IMR-90 (cell line): ENCODE measurements at regions not wholly inside any gene's neighbourhood (a gene's known extent, or its start where the extent isn't known, plus 50 kb on each side); places are given as distances from the start of the nearest gene placed in this dataset.

Experiments used
- ATAC-seq: fragments of 200-7000 bp; cut with Tn5 transposase; 2 replicates; pipeline ENCODE4 v1.9.1; 2020; ENCODE audit warnings: low read depth, mild to moderate bottlenecking, moderate library complexity
- BruUV-seq: library from RNA; stranded (reverse); fragments of 400-500 nt; replicated peaks from 2 replicates; lab custom pipeline; 2021; lab: Mats Ljungman, UMichigan
- CTCF ChIA-PET: fragments of 300-600 bp; formaldehyde crosslinking; extraction: SDS; loops from one replicate; lab custom pipeline; 2021; ENCODE audit warnings: antibody characterized with exemption; lab: Yijun Ruan, JAX
- POLR2A ChIA-PET: fragments of 300-600 bp; sonication (Branson Sonifier 250); formaldehyde crosslinking; loops from one replicate; lab custom pipeline; 2022; ENCODE audit warnings: antibody characterized with exemption; ENCODE audit not compliant: unreplicated experiment; lab: Charles Lee
- DNase-seq: peaks from one replicate; pipeline ENCODE4 v3.0.0; 2013
- H2AFZ ChIP-seq: replicated peaks from 2 replicates; pipeline ENCODE3; 2013; ENCODE audit warnings: low read length, mild to moderate bottlenecking; ENCODE audit not compliant: poor library complexity
- H2AK5ac ChIP-seq: 2 replicates; pipeline ENCODE4 v1.6.1; 2013; ENCODE audit warnings: low read depth, low read length, inconsistent platforms
- H2AK9ac ChIP-seq: replicated peaks from 2 replicates; pipeline ENCODE3; 2013; ENCODE audit warnings: mild to moderate bottlenecking, low read depth, low read length, moderate library complexity; ENCODE audit not compliant: poor library complexity
- H2BK120ac ChIP-seq: 2 replicates; pipeline ENCODE4 v1.6.1; 2013; ENCODE audit warnings: low read depth, low read length, inconsistent platforms
- H2BK15ac ChIP-seq: 3 replicates; pipeline ENCODE4 v1.6.1; 2013; ENCODE audit warnings: low read depth, low read length, inconsistent platforms
- H2BK20ac ChIP-seq: 2 replicates; pipeline ENCODE4 v1.6.1; 2013; ENCODE audit warnings: low read depth, mild to moderate bottlenecking, inconsistent platforms, low read length, moderate library complexity
- H2BK5ac ChIP-seq: 2 replicates; pipeline ENCODE4 v1.6.1; 2013; ENCODE audit warnings: mild to moderate bottlenecking, low read depth, low read length, inconsistent platforms; ENCODE audit not compliant: poor library complexity, severe bottlenecking
- H3K14ac ChIP-seq: replicated peaks from 2 replicates; pipeline ENCODE4 v1.6.1; 2013; ENCODE audit warnings: low read depth, low read length, inconsistent platforms
- H3K18ac ChIP-seq: 2 replicates; pipeline ENCODE4 v1.6.1; 2013; ENCODE audit warnings: low read depth, low read length, control low read depth
- H3K23ac ChIP-seq: 2 replicates; pipeline ENCODE4 v1.6.1; 2013; ENCODE audit warnings: low read depth, low read length, inconsistent platforms
- H3K27ac ChIP-seq: 2 replicates; pipeline ENCODE4 v1.5.1; 2013; ENCODE audit warnings: mild to moderate bottlenecking, control low read depth, low read length; ENCODE audit not compliant: insufficient read depth
- H3K27me3 ChIP-seq: 2 replicates; pipeline ENCODE4 v1.6.1; 2013; ENCODE audit warnings: low read length; ENCODE audit not compliant: control insufficient read depth, insufficient read depth
- H3K36me3 ChIP-seq: 2 replicates; pipeline ENCODE4 v1.6.1; 2013; ENCODE audit warnings: low read length, mixed read lengths; ENCODE audit not compliant: control insufficient read depth, insufficient read depth
- H3K4ac ChIP-seq: 2 replicates; pipeline ENCODE4 v1.6.1; 2013; ENCODE audit warnings: low read depth, low read length, inconsistent platforms
- H3K4me1 ChIP-seq: 2 replicates; pipeline ENCODE4 v1.6.1; 2013; ENCODE audit warnings: low read length, mixed read lengths; ENCODE audit not compliant: control insufficient read depth, insufficient read depth
- H3K4me2 ChIP-seq: 2 replicates; pipeline ENCODE4 v1.6.1; 2013; ENCODE audit warnings: low read depth, mild to moderate bottlenecking, control low read depth, low read length, moderate library complexity
- H3K4me3 ChIP-seq: 2 replicates; pipeline ENCODE4 v1.5.1; 2013; ENCODE audit warnings: low read depth, mild to moderate bottlenecking, control low read depth, low read length, moderate library complexity; ENCODE audit not compliant: insufficient read depth
- H3K56ac ChIP-seq: 2 replicates; pipeline ENCODE4 v1.6.1; 2013; ENCODE audit warnings: low read length, inconsistent platforms; ENCODE audit not compliant: insufficient read depth; ENCODE audit errors: extremely low read depth
- H3K79me1 ChIP-seq, 2 experiments: 2 replicates each; pipeline ENCODE4 v1.6.1; 2013; ENCODE audit warnings: low read length in 2 of 2, inconsistent platforms in 1 of 2, low read depth in 1 of 2
- H3K9ac ChIP-seq: 2 replicates; pipeline ENCODE4 v1.6.1; 2013; ENCODE audit warnings: low read depth, low read length, control low read depth
- H3K9me1 ChIP-seq: 2 replicates; pipeline ENCODE4 v1.6.1; 2013; ENCODE audit warnings: low read length, inconsistent platforms; ENCODE audit not compliant: insufficient read depth
- H3K9me3 ChIP-seq: 2 replicates; pipeline ENCODE4 v1.6.1; 2013; ENCODE audit warnings: low read length; ENCODE audit not compliant: control insufficient read depth, insufficient read depth
- H4K20me1 ChIP-seq: 2 replicates; pipeline ENCODE4 v1.6.1; 2013; ENCODE audit warnings: low read length, inconsistent platforms; ENCODE audit not compliant: insufficient read depth
- H4K5ac ChIP-seq: 2 replicates; pipeline ENCODE4 v1.6.1; 2013; ENCODE audit warnings: mild to moderate bottlenecking, low read depth, low read length, control low read depth
- H4K8ac ChIP-seq, 2 experiments: 2 replicates each; pipeline ENCODE4 v1.6.1; 2013; ENCODE audit warnings: low read depth in 2 of 2, low read length in 2 of 2, control low read depth in 1 of 2, inconsistent platforms in 1 of 2
- H4K91ac ChIP-seq: 2 replicates; pipeline ENCODE4 v1.6.1; 2013; ENCODE audit warnings: low read depth, low read length, inconsistent platforms; ENCODE audit not compliant: insufficient read depth
- BHLHE40 ChIP-seq: fragments of 150-350 bp; IDR thresholded peaks from 2 replicates; pipeline ENCODE4 v1.6.1; 2016; ENCODE audit warnings: mild to moderate bottlenecking, low read depth, low read length
- CEBPB ChIP-seq: IDR thresholded peaks from 2 replicates; pipeline ENCODE4 v1.6.1; 2012; ENCODE audit warnings: low read depth, low read length, improper control_type of control experiment
- CTCF ChIP-seq: conservative IDR thresholded peaks from 2 replicates; pipeline ENCODE4 v1.5.1; 2012; ENCODE audit warnings: mild to moderate bottlenecking, low read depth, low read length, improper control_type of control experiment
- FOS ChIP-seq: fragments of 150-350 bp; IDR thresholded peaks from 2 replicates; pipeline ENCODE4 v1.6.1; 2016; ENCODE audit warnings: low read depth, low read length
- MAZ ChIP-seq: IDR thresholded peaks from 2 replicates; pipeline ENCODE4 v1.6.1; 2012; ENCODE audit warnings: low read depth, mild to moderate bottlenecking, low read length, improper control_type of control experiment, moderate library complexity, borderline replicate concordance
- MXI1 ChIP-seq: IDR thresholded peaks from 2 replicates; pipeline ENCODE4 v1.6.1; 2012; ENCODE audit warnings: low read depth, mild to moderate bottlenecking, low read length, moderate library complexity, borderline replicate concordance
- NFE2L2 ChIP-seq: fragments of 150-350 bp; IDR thresholded peaks from 2 replicates; pipeline ENCODE4 v1.6.1; 2016; ENCODE audit warnings: low read depth, mild to moderate bottlenecking, low read length
- POLR2A ChIP-seq: IDR thresholded peaks from 2 replicates; pipeline ENCODE4 v1.6.1; 2012; ENCODE audit warnings: mild to moderate bottlenecking, low read depth, low read length
- RCOR1 ChIP-seq: IDR thresholded peaks from 2 replicates; pipeline ENCODE4 v1.6.1; 2012; ENCODE audit warnings: mild to moderate bottlenecking, low read length, improper control_type of control experiment; ENCODE audit not compliant: insufficient replicate concordance
- SMC3 ChIP-seq: fragments of 150-350 bp; IDR thresholded peaks from 2 replicates; pipeline ENCODE4 v1.6.1; 2016; ENCODE audit warnings: low read depth, mild to moderate bottlenecking, antibody characterized with exemption, low read length, moderate library complexity
- WGBS, 2 experiments: methylation state at CpG; one replicate each; pipeline versions ENCODE4 v1.1.5 to v1.1.7; 2013; ENCODE audit warnings: missing lambda C conversion rate in 2 of 2; ENCODE audit not compliant: insufficient read length in 1 of 2; ENCODE audit errors: extremely low coverage in 2 of 2; 5-methylcytosine and 5-hydroxymethylcytosine counted together
- dilution Hi-C: fragments of 300-500 bp; cut with HindIII; formaldehyde crosslinking; loops from one replicate; pipeline ENCODE4 v1.14.3; 2018; ENCODE audit warnings: low sequenced_read_pairs; ENCODE audit not compliant: unreplicated experiment
- in situ Hi-C: fragments of 300-500 bp; cut with MboI; formaldehyde crosslinking; loops from 3 replicates; pipeline ENCODE4 v1.14.3; 2019; ENCODE audit warnings: low sequenced_read_pairs, inconsistent platforms, mixed read lengths
- intact Hi-C: fragments of 100-400 bp; cut with micrococcal nuclease; formaldehyde crosslinking; loops from 2 replicates; pipeline ENCODE4 v1.10.0; 2022

DNA sequence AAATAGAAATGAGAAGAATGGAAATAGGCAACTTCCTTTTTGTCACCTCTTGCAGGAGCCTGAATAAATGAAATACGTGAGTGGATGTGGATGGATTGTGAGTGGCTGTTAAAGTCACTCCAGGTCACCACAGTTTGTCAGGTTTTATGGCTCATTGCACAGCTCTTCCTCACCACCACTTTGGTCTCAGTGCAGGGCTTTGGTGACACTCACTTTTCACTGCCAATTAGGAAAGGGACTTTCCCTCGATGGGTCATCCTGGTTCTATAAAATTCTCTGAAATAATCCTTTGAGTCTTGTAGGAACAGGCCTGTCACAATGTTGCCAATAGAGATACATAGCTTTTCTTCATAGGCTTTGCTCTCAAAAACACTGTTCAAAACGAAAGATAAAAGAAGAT lies 172.4 kb upstream of the C11orf87 start:
- H3K9ac ChIP-seq: no peak overlapping the region
- BruUV-seq: no TSS peak
- WGBS, 2 experiments: no CpG with 5 or more reads among the region's 3 CpGs
- no peak overlapping the region for H2BK5ac ChIP-seq
- ATAC-seq (no peak), DNase-seq (no peak)
- no peaks in the 10 kb centered on the region for H3K79me1 ChIP-seq
- no peak overlapping the region for H3K4ac ChIP-seq
- H3K36me3 ChIP-seq: no peaks in the 10 kb centered on the region
- H4K20me1 ChIP-seq: no peaks in the 10 kb centered on the region
- no peak overlapping the region for H3K56ac ChIP-seq
- intact Hi-C loops: no loop called here
- H2AK5ac ChIP-seq: no peak overlapping the region
- in situ Hi-C loops: no loop called here
- ChIA-PET CTCF (no interaction called here), POLR2A (no interaction called here)
- no peaks in the 10 kb centered on the region for H3K9me1 ChIP-seq
- H4K91ac ChIP-seq: no peak overlapping the region
- H2BK120ac ChIP-seq: no peak overlapping the region
- H3K4me1 ChIP-seq: no peaks in the 10 kb centered on the region
- H2BK20ac ChIP-seq: no peak overlapping the region
- no peak overlapping the region for H4K8ac ChIP-seq
- H3K4me3 ChIP-seq: no peak overlapping the region
- no peak overlapping the region for H2AK9ac ChIP-seq
- no peak overlapping the region for H2AFZ ChIP-seq
- no peak overlapping the region for H3K18ac ChIP-seq
- H3K27ac ChIP-seq: no peak overlapping the region
- no peak overlapping the region for H3K4me2 ChIP-seq
- TF ChIP-seq RCOR1: no peak
- TF ChIP-seq NFE2L2: no peak
- no peak for TF ChIP-seq MAZ
- no peak for TF ChIP-seq MXI1
- TF ChIP-seq BHLHE40: no peak
- no peak for TF ChIP-seq POLR2A
- TF ChIP-seq CTCF: no peak
- TF ChIP-seq FOS: no peak
- TF ChIP-seq SMC3: no peak
- TF ChIP-seq CEBPB: no peak
- dilution Hi-C loops: no loop called here
- H2BK15ac ChIP-seq: no peak overlapping the region
- H3K27me3 ChIP-seq: no peaks in the 10 kb centered on the region
- no peaks in the 10 kb centered on the region for H3K9me3 ChIP-seq
- H4K5ac ChIP-seq: no peak overlapping the region
- H3K23ac ChIP-seq: no peak overlapping the region
- no peak overlapping the region for H3K14ac ChIP-seq
